T1000 (cell line): ENCODE measurements at regions not wholly inside any gene's neighbourhood (a gene's known extent, or its start where the extent isn't known, plus 50 kb on each side); places are given as distances from the start of the nearest gene placed in this dataset.
"Not testable (repeated sequence)": the region's sequence is repeated elsewhere in the genome, so short reads cannot be mapped to it uniquely, and the experiment has no call there.

ENCODE experiments used
- DNase-seq: peaks from one replicate; lab custom pipeline; 2025; ENCODE audit warnings: mixed read lengths; lab: John Stamatoyannopoulos, UW

GRCh38 chr5:121100931-121101330, 636.8 kb downstream of the PRR16 start:
- no peak for DNase-seq

- DNase-seq, result no peak
Measured at GRCh38 chr5:121105921-121106320, 641.8 kb downstream of the PRR16 start.

DNA sequence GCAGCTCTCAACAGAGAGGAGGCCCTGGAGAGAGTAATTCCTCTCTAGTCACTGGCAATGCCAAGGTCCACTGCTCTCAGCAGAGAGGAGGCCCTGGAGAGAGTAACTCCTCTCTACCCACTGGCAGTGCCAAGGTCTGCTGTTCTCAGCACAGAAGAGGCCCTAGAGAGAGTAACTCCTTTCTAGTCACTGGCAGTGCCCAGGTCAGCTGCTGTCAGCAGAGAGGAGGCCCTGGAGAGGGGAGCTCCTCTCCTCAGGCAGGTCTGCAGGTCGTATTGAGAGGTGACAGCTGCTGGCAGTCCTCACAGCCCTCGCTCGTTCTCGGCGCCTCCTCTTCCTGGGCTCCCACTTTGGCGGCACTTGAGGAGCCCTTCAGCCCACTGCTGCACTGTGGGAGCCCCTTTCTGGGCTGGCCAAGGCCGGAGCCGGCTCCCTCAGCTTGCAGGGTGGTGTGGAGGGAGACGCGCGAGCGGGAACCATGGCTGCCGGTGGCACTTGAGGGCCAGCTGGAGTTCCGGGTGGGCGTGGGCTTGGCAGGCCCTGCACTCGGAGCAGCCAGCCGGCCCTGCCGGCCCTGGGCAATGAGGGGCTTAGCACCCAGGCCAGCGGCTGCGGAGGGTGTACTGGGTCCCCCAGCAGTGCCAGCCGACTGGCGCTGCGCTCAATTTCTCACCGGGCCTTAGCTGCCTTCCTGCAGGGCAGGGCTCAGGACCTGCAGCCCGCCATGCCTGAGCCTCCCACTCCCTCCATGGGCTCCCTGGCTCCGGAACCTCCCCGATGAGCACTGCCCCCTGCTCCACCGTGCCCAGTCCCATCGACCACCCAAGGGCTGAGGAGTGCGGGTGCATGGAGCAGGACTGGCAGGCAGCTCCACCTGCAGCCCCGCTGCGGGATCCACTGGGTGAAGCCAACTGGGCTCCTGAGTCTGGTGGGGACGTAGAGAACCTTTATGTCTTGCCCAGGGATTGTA, 642.9 kb downstream of the PRR16 start:
- not testable (repeated sequence) for DNase-seq

GRCh38 chr5:121108725-121109124, 644.6 kb downstream of the PRR16 start:
- no peak for DNase-seq

GRCh38 chr5:121109817-121110216, 645.7 kb downstream of the PRR16 start:
- DNase-seq, result no peak

DNA sequence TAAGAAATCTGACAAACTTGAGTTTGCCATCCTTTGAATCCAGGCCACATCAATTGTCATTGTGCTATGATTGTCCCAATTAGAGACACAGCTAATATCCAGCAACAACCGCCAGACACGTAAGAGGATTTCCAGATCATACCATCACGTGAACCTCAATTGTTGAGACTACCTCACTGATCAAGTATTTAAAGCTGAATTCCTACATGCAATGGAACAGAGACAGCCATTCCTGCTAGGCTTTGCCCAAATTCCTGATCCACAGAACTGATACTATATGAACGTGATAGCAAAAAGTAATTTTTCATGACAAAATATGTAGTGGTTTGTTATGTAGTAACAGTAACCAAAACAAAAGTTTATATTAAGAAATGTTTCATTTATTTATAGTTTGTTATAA, 657.7 kb downstream of the PRR16 start:
- DNase-seq, result no peak

DNA sequence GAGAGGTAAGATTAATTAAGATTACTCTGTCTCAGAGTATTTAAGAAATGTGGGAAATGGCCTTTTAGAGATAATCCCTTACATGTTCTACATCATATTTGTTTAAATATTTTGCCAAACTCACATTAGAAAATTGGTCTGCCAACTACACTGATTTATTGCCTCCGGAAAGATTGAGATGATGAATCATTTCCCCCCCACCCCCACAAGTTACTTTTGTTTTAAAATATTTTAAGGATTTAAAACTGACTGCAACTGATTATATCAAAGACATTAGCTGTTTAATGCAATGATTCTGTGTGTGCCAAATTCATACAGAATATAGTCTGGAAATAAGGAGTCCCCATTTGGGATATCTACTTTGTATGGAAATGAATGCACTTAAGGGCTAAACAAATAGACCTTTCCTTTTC, 674.4 kb downstream of the PRR16 start:
- no peak for DNase-seq

DNA sequence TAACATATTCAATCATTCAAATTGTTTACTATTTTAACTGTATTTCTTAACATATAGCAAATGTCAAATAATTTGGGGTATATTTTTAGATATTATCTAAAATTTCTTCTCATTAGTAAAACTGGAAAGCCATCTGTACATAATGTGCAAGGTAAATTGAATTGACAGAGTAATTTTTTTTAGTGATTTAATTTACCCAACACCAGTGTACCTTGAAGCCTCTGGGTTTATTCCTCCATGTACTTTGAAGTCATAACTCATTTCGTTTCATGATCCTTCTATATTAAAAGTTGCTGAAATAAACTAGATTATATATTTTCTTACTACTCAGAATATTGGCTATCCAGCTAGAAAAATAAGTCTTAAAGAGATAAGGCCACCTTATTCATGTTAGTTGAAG, 674.9 kb downstream of the PRR16 start:
- DNase-seq, result no peak

GRCh38 chr5:121144764-121145163, 680.7 kb downstream of the PRR16 start:
- DNase-seq, result no peak

DNA sequence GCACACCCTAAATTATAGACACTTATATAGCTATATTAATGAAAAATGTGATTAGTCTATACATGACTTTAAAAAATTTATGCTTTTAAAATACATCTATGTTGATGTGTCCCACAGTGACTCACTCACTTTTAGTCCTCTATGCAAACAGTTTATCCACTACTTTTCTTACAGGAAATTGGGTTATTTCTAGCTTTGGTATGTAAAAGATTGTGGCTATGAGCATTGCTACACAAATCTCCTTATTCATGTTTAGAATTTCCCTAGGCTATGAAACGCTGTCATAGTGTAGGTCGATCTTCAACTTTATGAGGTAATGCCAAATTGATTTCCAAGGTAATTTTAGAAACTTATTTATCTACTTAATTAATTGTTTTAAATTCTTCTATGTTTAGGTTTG, 687.4 kb downstream of the PRR16 start:
- DNase-seq, result no peak

- no peak for DNase-seq
Measured at GRCh38 chr5:121152411-121152810, 688.3 kb downstream of the PRR16 start.

DNA sequence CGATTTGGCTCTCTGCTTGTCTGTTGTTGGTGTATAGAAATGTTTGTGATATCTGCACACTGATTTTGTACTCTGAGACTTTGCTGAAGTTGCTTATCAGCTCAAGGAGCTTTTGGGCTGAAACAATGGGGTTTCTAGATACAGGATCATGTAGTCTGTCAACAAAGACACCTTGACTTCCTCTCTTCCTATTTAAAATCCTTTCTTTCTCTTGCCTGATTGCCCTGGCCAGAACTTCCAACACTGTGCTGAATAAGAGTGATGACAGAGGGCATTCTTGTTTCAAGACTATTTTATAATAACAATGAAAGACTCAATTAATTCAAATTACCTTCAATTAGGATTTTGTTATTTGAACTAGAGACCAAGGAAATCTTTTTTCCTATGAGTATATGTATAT, 692.5 kb downstream of the PRR16 start:
- DNase-seq, result no peak

- DNase-seq, result no peak
Measured at GRCh38 chr5:121158451-121158850, 693.2 kb upstream of the FTMT start.

- no peak for DNase-seq
Measured at GRCh38 chr5:121160591-121160990, 691.1 kb upstream of the FTMT start.

- no peak for DNase-seq
Measured at GRCh38 chr5:121164632-121165031, 687.0 kb upstream of the FTMT start.

DNA sequence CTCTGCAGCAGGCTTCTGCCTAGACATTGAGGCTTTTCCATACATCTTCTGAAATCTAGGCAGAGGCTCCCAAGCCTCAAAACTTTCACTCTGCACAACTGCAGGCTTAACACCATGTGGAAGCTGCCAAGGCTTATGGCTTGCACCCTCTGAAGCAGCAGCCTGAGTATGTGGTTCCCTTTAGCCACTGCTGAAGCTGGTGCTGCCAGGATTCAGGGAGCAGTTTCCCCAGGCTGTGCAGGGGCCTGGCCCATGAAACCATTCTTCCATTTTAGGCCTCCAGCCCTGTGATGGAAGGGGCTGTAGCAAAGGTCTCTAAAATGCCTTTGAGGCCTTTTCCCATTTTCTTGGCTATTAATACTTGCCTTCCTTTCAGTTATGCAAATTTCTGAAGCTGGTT, 680.3 kb upstream of the FTMT start:
- no peak for DNase-seq

DNA sequence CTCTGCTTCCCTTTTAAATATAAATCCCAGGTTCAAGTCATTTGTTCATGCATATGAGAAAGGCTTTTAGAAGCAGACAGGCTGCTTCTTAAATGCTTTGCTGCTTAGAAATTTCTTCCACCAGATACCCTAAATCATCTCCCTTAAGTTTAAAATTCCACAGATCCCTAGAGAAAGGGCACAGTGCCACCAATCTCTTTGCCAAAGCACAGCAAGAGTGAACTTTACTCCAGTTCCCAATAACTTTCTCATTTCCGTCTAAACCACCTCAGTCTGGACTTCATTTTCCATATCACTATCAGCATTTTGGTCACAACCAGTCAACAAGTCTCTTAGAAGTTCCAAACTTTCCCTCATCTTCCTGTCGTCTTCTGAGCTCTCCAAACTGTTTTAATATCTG, 679.8 kb upstream of the FTMT start:
- DNase-seq, result no peak

DNA sequence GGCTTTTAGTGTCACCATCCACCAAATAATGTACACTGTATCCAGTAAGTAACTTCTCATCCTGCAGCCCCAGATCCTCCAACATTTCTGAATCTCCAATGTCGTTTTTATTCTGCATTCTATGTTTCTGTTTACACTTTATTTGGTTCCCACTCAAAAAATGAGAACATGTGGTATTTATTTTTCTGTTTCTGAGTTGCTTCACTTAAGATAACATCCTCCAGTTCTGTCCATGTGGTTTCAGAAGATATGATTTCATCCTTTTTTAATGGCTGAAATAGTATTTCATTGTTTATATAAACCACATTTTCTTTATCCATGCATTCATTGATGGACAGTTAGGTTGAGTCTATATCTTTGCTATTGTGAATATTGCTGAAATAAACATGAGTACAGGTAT, 677.3 kb upstream of the FTMT start:
- no peak for DNase-seq

DNA sequence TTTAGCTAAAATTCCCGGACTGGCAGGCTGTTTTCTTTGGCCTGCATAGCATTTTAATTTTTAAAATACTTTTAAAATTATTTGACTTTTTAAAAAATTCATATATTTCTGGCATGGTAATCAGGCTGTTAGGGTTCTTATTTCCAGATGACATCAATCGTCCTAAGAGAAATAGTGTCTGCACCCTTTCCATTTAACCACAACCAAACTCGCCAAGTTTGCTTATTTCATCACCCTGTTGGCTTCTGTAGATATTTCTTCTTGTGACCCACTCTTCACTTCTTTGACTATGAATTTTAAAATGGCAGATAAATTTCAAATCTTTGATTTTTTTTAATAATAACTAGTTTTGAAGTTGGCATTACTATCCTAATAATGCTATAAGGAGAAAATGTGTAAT, 675.7 kb upstream of the FTMT start:
- DNase-seq, result no peak

- DNase-seq, result no peak
Measured at GRCh38 chr5:121182788-121183490, 668.7 kb upstream of the FTMT start.

GRCh38 chr5:121188849-121189248, 662.8 kb upstream of the FTMT start:
- DNase-seq, result no peak

DNA sequence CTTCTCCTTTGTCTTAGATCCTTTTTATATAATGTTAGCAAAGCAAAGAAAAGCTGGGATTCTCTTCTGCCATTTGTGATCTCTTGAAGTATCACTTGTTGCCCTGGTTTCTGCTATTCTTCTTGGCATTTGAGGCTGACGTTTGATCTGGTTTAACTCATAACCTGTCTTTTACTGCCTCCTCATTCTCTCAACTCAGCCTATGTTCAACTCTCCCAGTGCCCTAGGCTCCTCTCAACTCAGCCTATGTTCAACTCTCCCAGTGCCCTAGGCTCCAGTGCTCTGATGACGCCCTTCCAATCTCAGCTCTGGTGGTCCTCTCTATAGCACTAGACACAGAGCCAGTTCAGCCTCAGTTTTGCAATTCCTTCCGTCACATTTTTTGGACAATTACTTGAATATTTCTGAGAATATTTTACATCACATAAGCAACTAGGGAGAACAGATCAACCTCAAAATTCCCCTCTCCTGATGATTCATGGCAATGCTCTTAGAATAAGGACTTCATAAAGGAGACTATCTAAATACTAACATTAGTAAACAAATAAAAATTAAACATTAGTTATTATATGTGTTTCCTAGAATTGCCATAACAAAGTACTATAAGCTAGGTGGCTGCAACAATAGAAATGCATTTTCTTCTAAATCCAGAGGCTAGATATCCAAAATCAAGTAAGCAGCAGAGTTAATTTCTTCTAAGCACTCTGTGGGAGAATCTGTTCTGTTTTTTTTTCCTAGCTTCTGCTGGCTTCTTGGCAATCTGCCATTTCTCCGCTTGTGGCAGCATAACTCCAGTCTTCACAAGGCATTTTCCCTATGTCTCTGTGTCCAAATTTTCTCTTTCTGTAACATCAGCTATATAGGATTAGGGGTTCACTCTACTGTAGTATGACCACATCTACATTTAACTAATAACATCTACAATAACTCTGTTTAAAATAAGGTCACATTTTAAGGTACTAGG, 662.1 kb upstream of the FTMT start:
- DNase-seq, result no peak
